Hepatocyte (in vitro differentiated cells): ENCODE measurements at regions not wholly inside any gene's neighbourhood (a gene's known extent, or its start where the extent isn't known, plus 50 kb on each side); places are given as distances from the start of the nearest gene placed in this dataset.
"Not testable (repeated sequence)": the region's sequence is repeated elsewhere in the genome, so short reads cannot be mapped to it uniquely, and the experiment has no call there.

ENCODE experiments used
- DNase-seq: peaks from one replicate; pipeline ENCODE4 v3.0.0-alpha.2; 2016; ENCODE audit warnings: low spot score
- H2AFZ ChIP-seq: fragments of 200-600 bp; sonication (generic); 2 replicates; pipeline ENCODE4 v1.6.0; 2016; ENCODE audit warnings: antibody characterized with exemption, mild to moderate bottlenecking
- H3K27ac ChIP-seq: fragments of 200-600 bp; sonication (generic); 2 replicates; pipeline ENCODE4 v1.5.1; 2016; ENCODE audit warnings: mild to moderate bottlenecking
- H3K27me3 ChIP-seq: fragments of 200-600 bp; sonication (generic); 2 replicates; pipeline ENCODE4 v1.6.1; 2016
- H3K36me3 ChIP-seq: fragments of 200-600 bp; sonication (generic); replicated peaks from 2 replicates; pipeline ENCODE4 v1.5.1; 2016; ENCODE audit warnings: low read depth; ENCODE audit not compliant: insufficient read depth
- H3K4me1 ChIP-seq: fragments of 200-600 bp; sonication (generic); 2 replicates; pipeline ENCODE4 v1.5.1; 2016; ENCODE audit warnings: mild to moderate bottlenecking, moderate library complexity; ENCODE audit not compliant: insufficient read depth
- H3K4me2 ChIP-seq: fragments of 200-600 bp; sonication (generic); 2 replicates; pipeline ENCODE4 v1.6.0; 2016
- H3K4me3 ChIP-seq: fragments of 200-600 bp; sonication (generic); 2 replicates; pipeline ENCODE4 v1.5.1; 2016; ENCODE audit warnings: mild to moderate bottlenecking
- H3K79me2 ChIP-seq: fragments of 200-600 bp; sonication (generic); 2 replicates; pipeline ENCODE4 v1.6.0; 2017; ENCODE audit warnings: mild to moderate bottlenecking
- H3K9me2 ChIP-seq: fragments of 200-600 bp; sonication (generic); replicated peaks from 2 replicates; pipeline ENCODE4 v1.6.0; 2017; ENCODE audit warnings: mild to moderate bottlenecking; ENCODE audit not compliant: insufficient read depth
- H3K9me3 ChIP-seq: fragments of 200-600 bp; sonication (generic); 2 replicates; pipeline ENCODE4 v1.5.1; 2016; ENCODE audit warnings: low read depth, mild to moderate bottlenecking
- H4K20me1 ChIP-seq: fragments of 200-600 bp; sonication (generic); 2 replicates; pipeline ENCODE4 v1.6.0; 2016; ENCODE audit warnings: mild to moderate bottlenecking; ENCODE audit not compliant: insufficient read depth, poor library complexity, severe bottlenecking
- EZH2 ChIP-seq: fragments of 200-600 bp; sonication (generic); IDR thresholded peaks from 2 replicates; pipeline ENCODE4 v1.6.1; 2016; ENCODE audit warnings: antibody characterized with exemption, mild to moderate bottlenecking, borderline replicate concordance
- EZH2phosphoT487 ChIP-seq: fragments of 200-600 bp; sonication (generic); IDR thresholded peaks from one replicate; pipeline ENCODE4 v1.6.1; 2018; ENCODE audit warnings: antibody characterized with exemption, mild to moderate bottlenecking, low read depth, moderate library complexity; ENCODE audit not compliant: unreplicated experiment, severe bottlenecking
- WGBS: methylation state at CpG from one replicate; pipeline ENCODE4 v1.1.6; 2016; ENCODE audit warnings: low lambda C conversion rate; ENCODE audit errors: missing lambda C conversion rate; 5-methylcytosine and 5-hydroxymethylcytosine counted together
- TF ChIP-seq, protein P1 (sequence below): fragments of 200-600 bp; sonication (generic); IDR thresholded peaks from 2 replicates; pipeline ENCODE4 v1.5.1; 2016; ENCODE audit warnings: antibody characterized with exemption, mild to moderate bottlenecking; ENCODE audit not compliant: poor library complexity

DNA sequence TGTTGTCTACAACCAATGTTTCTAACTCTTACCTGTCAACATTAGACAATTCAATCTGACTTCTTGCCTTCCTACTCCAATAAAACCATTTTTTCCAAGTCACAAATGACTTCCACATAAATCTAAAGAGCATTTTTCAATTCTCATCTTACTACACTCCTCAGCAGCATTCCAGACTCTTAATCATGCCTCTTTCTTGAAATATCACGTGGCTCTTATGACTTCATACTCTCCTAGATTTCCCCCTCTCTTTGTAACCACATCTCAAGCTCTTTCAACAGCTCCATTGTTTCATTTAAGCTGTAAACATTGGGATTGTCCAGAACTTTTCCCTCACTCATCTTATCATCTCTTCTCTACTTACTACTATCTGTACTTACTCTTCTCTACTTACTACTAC lies 666.6 kb downstream of the TTLL7 start:
- not testable (repeated sequence) for H2AFZ ChIP-seq, H4K20me1 ChIP-seq, H3K4me3 ChIP-seq, H3K27me3 ChIP-seq, H3K36me3 ChIP-seq, H3K9me2 ChIP-seq, H3K4me1 ChIP-seq, H3K79me2 ChIP-seq, H3K27ac ChIP-seq, H3K4me2 ChIP-seq, DNase-seq, H3K9me3 ChIP-seq
- WGBS = no CpG with 5 or more reads among the region's 1 CpG

DNA sequence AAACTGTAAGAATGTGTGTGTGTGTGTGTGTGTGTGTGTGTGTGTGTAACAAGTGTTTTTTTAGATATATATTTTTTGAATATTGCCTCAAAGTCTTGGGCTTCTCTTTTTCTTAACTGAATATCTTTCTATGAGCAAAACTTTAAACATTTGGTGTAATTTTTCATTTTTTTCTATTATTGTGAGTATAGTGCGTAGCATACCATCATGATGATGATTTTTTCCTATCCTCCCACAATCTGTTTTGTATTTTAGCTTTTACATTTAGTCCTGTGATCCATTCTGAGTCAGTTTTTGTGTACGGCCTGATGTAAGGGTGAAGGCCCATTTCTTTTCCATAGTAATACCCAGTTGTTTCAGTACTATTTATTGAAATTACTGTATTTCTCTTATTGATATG lies 680.6 kb downstream of the TTLL7 start:
- no peak for TF ChIP-seq EZH2phosphoT487
- no peak for TF ChIP-seq EZH2
- TF ChIP-seq, protein P1, sequence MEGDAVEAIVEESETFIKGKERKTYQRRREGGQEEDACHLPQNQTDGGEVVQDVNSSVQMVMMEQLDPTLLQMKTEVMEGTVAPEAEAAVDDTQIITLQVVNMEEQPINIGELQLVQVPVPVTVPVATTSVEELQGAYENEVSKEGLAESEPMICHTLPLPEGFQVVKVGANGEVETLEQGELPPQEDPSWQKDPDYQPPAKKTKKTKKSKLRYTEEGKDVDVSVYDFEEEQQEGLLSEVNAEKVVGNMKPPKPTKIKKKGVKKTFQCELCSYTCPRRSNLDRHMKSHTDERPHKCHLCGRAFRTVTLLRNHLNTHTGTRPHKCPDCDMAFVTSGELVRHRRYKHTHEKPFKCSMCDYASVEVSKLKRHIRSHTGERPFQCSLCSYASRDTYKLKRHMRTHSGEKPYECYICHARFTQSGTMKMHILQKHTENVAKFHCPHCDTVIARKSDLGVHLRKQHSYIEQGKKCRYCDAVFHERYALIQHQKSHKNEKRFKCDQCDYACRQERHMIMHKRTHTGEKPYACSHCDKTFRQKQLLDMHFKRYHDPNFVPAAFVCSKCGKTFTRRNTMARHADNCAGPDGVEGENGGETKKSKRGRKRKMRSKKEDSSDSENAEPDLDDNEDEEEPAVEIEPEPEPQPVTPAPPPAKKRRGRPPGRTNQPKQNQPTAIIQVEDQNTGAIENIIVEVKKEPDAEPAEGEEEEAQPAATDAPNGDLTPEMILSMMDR = no peak
- H2AFZ ChIP-seq = no peak overlapping the region
- no peak overlapping the region for H3K4me2 ChIP-seq
- H3K27me3 ChIP-seq = no peaks in the 10 kb centered on the region
- WGBS = 97% methylated on average over 2 of the region's 2 CpGs
- H4K20me1 ChIP-seq = no peaks in the 10 kb centered on the region
- H3K79me2 ChIP-seq = no peaks in the 10 kb centered on the region
- H3K9me2 ChIP-seq = no peaks in the 10 kb centered on the region
- H3K27ac ChIP-seq = no peak overlapping the region
- H3K36me3 ChIP-seq = no peaks in the 10 kb centered on the region
- no peak overlapping the region for H3K4me3 ChIP-seq
- DNase-seq = no peak
- no peaks in the 10 kb centered on the region for H3K4me1 ChIP-seq
- H3K9me3 ChIP-seq = no peaks in the 10 kb centered on the region

DNA sequence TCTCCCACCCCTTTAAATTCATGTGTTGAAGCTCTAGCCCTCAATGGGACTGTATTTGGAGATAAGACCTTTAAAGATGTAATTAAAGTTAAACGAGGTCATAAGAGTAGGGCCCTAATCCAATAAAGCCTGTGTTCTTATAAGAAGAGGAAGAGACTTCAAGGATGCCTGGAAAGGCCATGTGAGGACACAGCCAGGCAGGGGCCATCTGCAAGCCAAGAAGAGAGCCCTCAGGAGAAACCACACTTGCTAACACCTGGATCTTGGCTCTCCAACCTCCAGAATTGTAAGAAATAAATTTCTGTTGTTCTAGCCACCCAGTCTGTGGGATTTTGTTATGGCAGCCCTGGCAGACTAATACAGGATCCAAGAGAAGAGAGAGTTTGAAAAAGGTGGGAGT lies 683.5 kb downstream of the TTLL7 start:
- not testable (repeated sequence) for H3K9me3 ChIP-seq, H3K36me3 ChIP-seq, H3K4me2 ChIP-seq

DNA sequence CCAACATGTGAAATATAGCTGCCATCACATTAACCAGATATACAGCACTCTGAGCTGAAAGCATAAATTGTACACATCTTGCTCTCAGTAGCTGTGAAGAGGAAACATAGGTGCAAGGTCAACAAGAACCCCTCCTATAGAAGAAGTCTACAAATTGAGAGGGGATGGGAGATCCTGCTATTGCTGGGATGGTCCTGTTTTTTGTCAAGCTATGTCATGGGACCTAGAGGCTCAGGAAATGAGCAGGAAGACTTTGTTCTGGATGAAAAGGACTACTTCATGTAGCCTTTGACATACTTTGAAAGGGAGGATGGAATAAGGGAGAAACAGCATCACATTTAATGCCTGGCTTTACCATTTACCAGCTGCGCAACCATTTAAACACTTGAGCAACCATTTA lies 688.8 kb downstream of the TTLL7 start:
- not testable (repeated sequence) for H3K9me3 ChIP-seq, H3K36me3 ChIP-seq, H3K4me3 ChIP-seq, H3K4me2 ChIP-seq, H3K79me2 ChIP-seq, H4K20me1 ChIP-seq, H3K4me1 ChIP-seq, H3K27me3 ChIP-seq, DNase-seq, H2AFZ ChIP-seq, H3K9me2 ChIP-seq, H3K27ac ChIP-seq
- WGBS = 88% methylated on average over 1 of the region's 1 CpG

More for the DNA sequence above, 683.5 kb downstream of the TTLL7 start:
- H3K27me3 ChIP-seq, H3K9me2 ChIP-seq, H2AFZ ChIP-seq, DNase-seq, H4K20me1 ChIP-seq, H3K27ac ChIP-seq, H3K4me1 ChIP-seq, H3K79me2 ChIP-seq, H3K4me3 ChIP-seq: not testable (repeated sequence)
- 32% methylated on average over 1 of the region's 1 CpG for WGBS

DNA sequence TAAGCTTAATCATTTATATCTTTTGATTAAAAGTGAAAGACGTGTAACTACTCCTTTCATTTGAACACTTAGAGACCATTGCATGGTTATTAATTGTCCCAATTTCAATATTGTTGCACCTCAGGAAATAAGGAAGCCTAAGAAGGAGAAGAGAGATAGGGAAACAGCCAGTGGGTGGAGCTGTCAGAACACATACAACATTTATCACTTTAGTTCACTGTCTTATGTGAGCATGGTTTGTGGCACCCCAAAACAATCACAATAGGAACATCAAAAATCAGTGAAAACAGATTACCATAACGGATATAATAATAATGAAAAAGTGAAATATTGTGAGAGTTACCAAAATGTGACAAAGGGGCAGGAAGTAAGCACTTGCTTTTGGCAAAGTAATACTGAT lies 689.9 kb downstream of the TTLL7 start:
- not testable (repeated sequence) for H3K79me2 ChIP-seq, H4K20me1 ChIP-seq, H3K27me3 ChIP-seq, H3K36me3 ChIP-seq, H3K4me1 ChIP-seq, H3K27ac ChIP-seq, H3K4me3 ChIP-seq, DNase-seq, H3K9me3 ChIP-seq, H2AFZ ChIP-seq, H3K4me2 ChIP-seq, H3K9me2 ChIP-seq
- TF ChIP-seq, protein P1 = peak; percentile 8
- 93% methylated on average over 2 of the region's 2 CpGs for WGBS

DNA sequence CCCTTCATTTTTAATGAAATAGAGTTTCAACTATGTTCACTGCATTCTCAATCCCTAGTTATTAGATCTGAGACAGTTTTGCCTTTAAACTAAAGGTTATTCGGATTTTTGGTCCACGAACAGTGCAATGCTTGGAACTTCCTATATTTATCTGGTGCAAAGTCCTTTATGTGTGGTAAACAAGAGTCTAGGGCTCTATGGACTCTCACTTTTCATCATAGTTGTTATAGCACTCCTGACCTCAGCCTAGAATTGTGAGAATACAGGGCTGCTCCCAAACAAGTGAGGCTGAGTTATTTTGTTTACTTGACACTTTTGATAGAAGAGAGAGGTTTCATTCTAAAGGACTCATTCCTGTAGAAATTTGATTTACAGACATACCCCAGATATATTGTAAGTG lies 692.1 kb downstream of the TTLL7 start:
- H2AFZ ChIP-seq, H3K9me3 ChIP-seq, H3K4me3 ChIP-seq, H3K36me3 ChIP-seq, H3K4me1 ChIP-seq, H3K9me2 ChIP-seq, H3K79me2 ChIP-seq, H3K27me3 ChIP-seq, H3K4me2 ChIP-seq, H4K20me1 ChIP-seq, H3K27ac ChIP-seq, DNase-seq: not testable (repeated sequence)
- 91% methylated on average over 2 of the region's 2 CpGs for WGBS

DNA sequence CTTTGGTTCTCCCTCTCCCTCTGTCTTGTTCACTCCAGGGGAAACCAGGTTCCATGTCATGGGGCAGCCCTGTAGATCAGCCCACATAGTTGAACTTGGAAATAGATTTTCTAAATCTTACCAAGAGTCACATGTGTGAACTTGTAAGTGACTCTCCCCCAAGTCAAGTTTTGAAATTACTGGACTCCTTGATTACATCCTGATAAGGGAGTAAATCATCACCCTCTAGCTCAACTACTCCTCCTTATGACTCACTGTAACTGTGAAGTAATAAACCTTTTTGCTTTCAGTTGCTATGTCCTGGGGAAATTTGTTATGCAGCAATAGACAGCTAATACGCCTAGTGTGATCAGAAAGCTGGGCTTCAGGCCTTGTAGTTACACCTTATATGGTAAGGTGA lies 703.3 kb downstream of the TTLL7 start:
- DNase-seq, H3K27ac ChIP-seq, H3K36me3 ChIP-seq, H3K27me3 ChIP-seq, H2AFZ ChIP-seq, H3K4me1 ChIP-seq, H3K79me2 ChIP-seq, H4K20me1 ChIP-seq, H3K4me3 ChIP-seq, H3K9me2 ChIP-seq, H3K9me3 ChIP-seq, H3K4me2 ChIP-seq: not testable (repeated sequence)
- 89% methylated on average over 1 of the region's 1 CpG for WGBS

DNA sequence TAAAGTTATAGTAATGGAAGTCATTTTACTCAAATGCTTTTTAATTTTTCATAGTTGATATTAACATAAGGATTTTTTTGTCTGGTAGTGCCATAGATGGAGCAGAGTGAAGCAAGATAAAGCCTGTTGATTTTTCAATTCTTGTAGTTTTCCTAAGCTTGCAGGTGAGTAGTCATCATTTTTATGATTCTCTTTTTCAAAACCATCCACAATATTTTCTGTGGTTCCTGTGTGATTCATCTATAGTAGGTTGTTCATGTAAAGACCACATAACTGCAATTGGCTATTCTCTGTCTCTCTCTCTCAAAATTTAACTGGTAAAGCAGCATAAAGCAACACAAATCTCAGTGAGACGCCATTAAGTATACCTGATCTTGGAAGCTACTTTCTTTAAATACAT lies 711.5 kb downstream of the TTLL7 start:
- H3K79me2 ChIP-seq, DNase-seq, H3K4me2 ChIP-seq, H3K27ac ChIP-seq, H3K9me2 ChIP-seq, H2AFZ ChIP-seq, H3K36me3 ChIP-seq, H3K27me3 ChIP-seq, H3K4me3 ChIP-seq, H4K20me1 ChIP-seq, H3K9me3 ChIP-seq, H3K4me1 ChIP-seq: not testable (repeated sequence)
- 89% methylated on average over 1 of the region's 1 CpG for WGBS
